Osteoblast (primary cell): ENCODE measurements at regions not wholly inside any gene's neighbourhood (a gene's known extent, or its start where the extent isn't known, plus 50 kb on each side); places are given as distances from the start of the nearest gene placed in this dataset.
"Not testable (repeated sequence)": the region's sequence is repeated elsewhere in the genome, so short reads cannot be mapped to it uniquely, and the experiment has no call there.

Experiments
- DNase-seq: peaks from one replicate; pipeline ENCODE4 v3.0.0; 2011; ENCODE audit warnings: low spot score, mixed read lengths; ENCODE audit not compliant: insufficient read length; ENCODE audit errors: missing footprints
- H2AFZ ChIP-seq: 2 replicates; pipeline ENCODE4 v1.6.0; 2011; ENCODE audit warnings: mild to moderate bottlenecking, low read length
- H3K27ac ChIP-seq: 2 replicates; pipeline ENCODE4 v1.5.1; 2011; ENCODE audit warnings: mild to moderate bottlenecking, low read depth, low read length, moderate library complexity
- H3K27me3 ChIP-seq: 2 replicates; pipeline ENCODE4 v1.6.0; 2012; ENCODE audit warnings: mild to moderate bottlenecking, control low read depth, inconsistent platforms, low read length, moderate library complexity; ENCODE audit not compliant: insufficient read depth
- H3K36me3 ChIP-seq: 2 replicates; pipeline ENCODE4 v1.5.1; 2011; ENCODE audit warnings: mild to moderate bottlenecking, low read length, control low read depth, moderate library complexity; ENCODE audit not compliant: insufficient read depth
- H3K4me1 ChIP-seq: 2 replicates; pipeline ENCODE4 v1.5.1; 2011; ENCODE audit warnings: mild to moderate bottlenecking, low read length, control low read depth, moderate library complexity; ENCODE audit not compliant: insufficient read depth
- H3K4me2 ChIP-seq: 2 replicates; pipeline ENCODE4 v1.6.0; 2011; ENCODE audit warnings: mild to moderate bottlenecking, low read length; ENCODE audit not compliant: insufficient read depth
- H3K4me3 ChIP-seq: fragments of 200-600 bp; sonication (generic); 3 replicates; pipeline ENCODE4 v1.5.1; 2012; ENCODE audit warnings: mild to moderate bottlenecking, low read length, inconsistent platforms; ENCODE audit not compliant: insufficient read depth
- H3K79me2 ChIP-seq: 2 replicates; pipeline ENCODE4 v1.6.0; 2012; ENCODE audit warnings: mild to moderate bottlenecking, low read length, control low read depth, inconsistent platforms; ENCODE audit not compliant: insufficient read depth
- H3K9me3 ChIP-seq: 2 replicates; pipeline ENCODE4 v1.5.1; 2011; ENCODE audit warnings: low read depth, low read length, control low read depth
- H4K20me1 ChIP-seq: 2 replicates; pipeline ENCODE4 v1.6.0; 2012; ENCODE audit warnings: mild to moderate bottlenecking, low read length, control low read depth; ENCODE audit not compliant: insufficient read depth
- TF ChIP-seq, protein P1 (sequence below): IDR thresholded peaks from 2 replicates; pipeline ENCODE4 v1.5.1; 2011; ENCODE audit warnings: mild to moderate bottlenecking, low read depth, low read length, moderate library complexity; ENCODE audit errors: extremely low read depth

DNA sequence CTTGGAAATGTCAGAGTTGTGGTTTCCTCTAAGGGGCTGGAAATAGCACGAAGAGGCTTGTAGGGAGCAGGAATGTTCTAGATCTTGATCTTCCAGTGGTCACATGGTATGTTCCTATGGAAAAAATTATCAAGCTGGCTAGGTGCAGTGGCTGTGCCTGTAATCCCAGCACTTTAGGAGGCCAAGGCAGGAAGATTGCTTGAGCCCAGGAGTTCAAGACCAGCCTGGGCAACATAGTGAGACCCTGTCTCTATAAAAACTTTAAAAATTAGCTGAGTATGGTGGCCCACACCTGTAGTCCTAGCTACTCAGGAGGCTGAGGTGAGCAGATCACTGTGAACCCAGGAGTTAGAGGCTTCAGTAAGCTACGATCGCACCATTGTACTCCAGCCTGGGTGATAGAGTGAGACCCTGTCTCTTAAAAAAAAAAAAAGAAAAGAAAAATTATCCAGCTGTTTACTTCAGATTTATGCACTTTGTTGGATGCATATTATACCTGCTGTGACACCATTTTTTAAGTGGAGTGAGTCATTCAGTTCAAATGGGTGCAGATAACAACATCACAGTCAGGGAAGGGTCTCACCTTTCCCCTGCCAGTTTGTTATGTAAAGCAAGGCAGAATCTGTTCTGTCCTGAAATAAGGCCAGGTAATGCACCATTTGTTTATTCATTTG is 65.7 kb upstream of the LYRM9 start:
- no peak overlapping the region for H3K27ac ChIP-seq
- no peaks in the 10 kb centered on the region for H3K79me2 ChIP-seq
- H3K4me1 ChIP-seq: no peaks in the 10 kb centered on the region
- H4K20me1 ChIP-seq: no peaks in the 10 kb centered on the region
- H3K4me3 ChIP-seq: no peak overlapping the region
- H3K9me3 ChIP-seq: no peaks in the 10 kb centered on the region
- TF ChIP-seq, protein P1, sequence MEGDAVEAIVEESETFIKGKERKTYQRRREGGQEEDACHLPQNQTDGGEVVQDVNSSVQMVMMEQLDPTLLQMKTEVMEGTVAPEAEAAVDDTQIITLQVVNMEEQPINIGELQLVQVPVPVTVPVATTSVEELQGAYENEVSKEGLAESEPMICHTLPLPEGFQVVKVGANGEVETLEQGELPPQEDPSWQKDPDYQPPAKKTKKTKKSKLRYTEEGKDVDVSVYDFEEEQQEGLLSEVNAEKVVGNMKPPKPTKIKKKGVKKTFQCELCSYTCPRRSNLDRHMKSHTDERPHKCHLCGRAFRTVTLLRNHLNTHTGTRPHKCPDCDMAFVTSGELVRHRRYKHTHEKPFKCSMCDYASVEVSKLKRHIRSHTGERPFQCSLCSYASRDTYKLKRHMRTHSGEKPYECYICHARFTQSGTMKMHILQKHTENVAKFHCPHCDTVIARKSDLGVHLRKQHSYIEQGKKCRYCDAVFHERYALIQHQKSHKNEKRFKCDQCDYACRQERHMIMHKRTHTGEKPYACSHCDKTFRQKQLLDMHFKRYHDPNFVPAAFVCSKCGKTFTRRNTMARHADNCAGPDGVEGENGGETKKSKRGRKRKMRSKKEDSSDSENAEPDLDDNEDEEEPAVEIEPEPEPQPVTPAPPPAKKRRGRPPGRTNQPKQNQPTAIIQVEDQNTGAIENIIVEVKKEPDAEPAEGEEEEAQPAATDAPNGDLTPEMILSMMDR: no peak
- no peak for DNase-seq
- no peaks in the 10 kb centered on the region for H3K36me3 ChIP-seq
- no peak overlapping the region for H2AFZ ChIP-seq
- no peak overlapping the region for H3K4me2 ChIP-seq
- H3K27me3 ChIP-seq: peaks cover 19% of the 10 kb centered on the region

- H4K20me1 ChIP-seq: no peaks in the 10 kb centered on the region
- H2AFZ ChIP-seq: no peak overlapping the region
- H3K4me3 ChIP-seq: no peak overlapping the region
- H3K4me2 ChIP-seq: no peak overlapping the region
- no peaks in the 10 kb centered on the region for H3K79me2 ChIP-seq
- no peaks in the 10 kb centered on the region for H3K9me3 ChIP-seq
- H3K27ac ChIP-seq: no peak overlapping the region
- TF ChIP-seq, protein P1: no peak
- peaks cover 15% of the 10 kb centered on the region for H3K27me3 ChIP-seq
- no peak for DNase-seq
- H3K36me3 ChIP-seq: no peaks in the 10 kb centered on the region
- H3K4me1 ChIP-seq: no peaks in the 10 kb centered on the region
Measured at GRCh38 chr17:27959382-27959709, 66.2 kb upstream of the LYRM9 start.

- H3K4me2 ChIP-seq: no peak overlapping the region
- peaks cover 9% of the 10 kb centered on the region for H3K27me3 ChIP-seq
- no peak overlapping the region for H2AFZ ChIP-seq
- H3K4me3 ChIP-seq: no peak overlapping the region
- no peaks in the 10 kb centered on the region for H3K79me2 ChIP-seq
- no peak for DNase-seq
- no peaks in the 10 kb centered on the region for H3K4me1 ChIP-seq
- H3K9me3 ChIP-seq: no peaks in the 10 kb centered on the region
- H4K20me1 ChIP-seq: no peaks in the 10 kb centered on the region
- H3K27ac ChIP-seq: no peak overlapping the region
- H3K36me3 ChIP-seq: no peaks in the 10 kb centered on the region
- TF ChIP-seq, protein P1: no peak
Measured at GRCh38 chr17:27960183-27960849, 67.2 kb upstream of the LYRM9 start.

- DNase-seq, H3K79me2 ChIP-seq, H3K36me3 ChIP-seq, H3K4me1 ChIP-seq, H3K27ac ChIP-seq, H3K4me2 ChIP-seq, H3K4me3 ChIP-seq, H3K9me3 ChIP-seq, H3K27me3 ChIP-seq, H2AFZ ChIP-seq, H4K20me1 ChIP-seq: not testable (repeated sequence)
Measured at GRCh38 chr17:27962581-27962980, 69.4 kb upstream of the LYRM9 start.
